ENCODE measurements at regions not wholly inside any gene's neighbourhood (a gene's known extent, or its start where the extent isn't known, plus 50 kb on each side); places are given as distances from the start of the nearest gene placed in this dataset.

DNA sequence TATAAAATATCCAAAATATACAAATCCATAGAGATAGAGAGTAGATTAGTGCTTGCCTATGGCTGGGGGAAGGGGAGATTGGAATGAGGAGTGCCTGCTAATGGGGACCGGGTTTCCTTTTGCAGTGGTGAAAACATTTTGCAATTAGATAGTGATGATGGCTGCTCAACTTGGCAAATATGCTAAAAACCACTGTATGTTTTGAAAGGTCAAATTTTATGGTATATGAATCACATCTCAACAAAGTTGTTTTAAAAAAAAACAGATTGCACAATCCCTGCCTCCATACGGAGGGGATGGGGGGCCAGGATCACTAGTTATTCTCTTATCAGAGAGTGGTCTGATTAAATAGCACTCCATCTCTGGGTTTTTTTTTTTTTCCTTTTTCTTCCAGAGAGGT is 76.9 kb upstream of the RIPOR2 start:
- DNase-seq (ENCODE audit: low read depth in 2 of 2), result no peak

GRCh38 chr6:25013246-25013645 is 77.5 kb upstream of the RIPOR2 start:
- no peak for DNase-seq (ENCODE audit: low read depth in 2 of 2)

DNA sequence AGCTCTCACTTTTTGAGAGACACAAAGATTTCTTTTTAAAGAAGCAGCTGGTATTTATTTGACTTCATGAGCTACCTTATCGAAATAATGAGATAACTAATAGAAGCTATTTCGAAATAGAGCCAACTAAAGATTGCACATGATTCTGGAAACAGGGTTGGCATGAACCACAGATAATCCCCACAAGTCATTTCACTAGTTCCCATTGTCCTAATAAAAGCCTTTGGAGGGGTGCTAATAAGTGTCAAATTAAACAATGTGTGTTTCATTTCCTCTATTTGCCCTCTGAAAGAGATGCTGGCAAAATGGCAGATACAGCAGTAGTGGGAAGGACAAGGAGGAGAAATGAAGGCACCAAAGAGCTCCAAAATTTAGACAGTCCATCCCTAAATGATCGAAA is 78.6 kb upstream of the RIPOR2 start:
- DNase-seq (ENCODE audit: low read depth in 2 of 2), result no peak

- DNase-seq (ENCODE audit: low read depth in 2 of 2), result no peak
Observed at GRCh38 chr6:25014791-25015560, 79.2 kb upstream of the RIPOR2 start.

DNA sequence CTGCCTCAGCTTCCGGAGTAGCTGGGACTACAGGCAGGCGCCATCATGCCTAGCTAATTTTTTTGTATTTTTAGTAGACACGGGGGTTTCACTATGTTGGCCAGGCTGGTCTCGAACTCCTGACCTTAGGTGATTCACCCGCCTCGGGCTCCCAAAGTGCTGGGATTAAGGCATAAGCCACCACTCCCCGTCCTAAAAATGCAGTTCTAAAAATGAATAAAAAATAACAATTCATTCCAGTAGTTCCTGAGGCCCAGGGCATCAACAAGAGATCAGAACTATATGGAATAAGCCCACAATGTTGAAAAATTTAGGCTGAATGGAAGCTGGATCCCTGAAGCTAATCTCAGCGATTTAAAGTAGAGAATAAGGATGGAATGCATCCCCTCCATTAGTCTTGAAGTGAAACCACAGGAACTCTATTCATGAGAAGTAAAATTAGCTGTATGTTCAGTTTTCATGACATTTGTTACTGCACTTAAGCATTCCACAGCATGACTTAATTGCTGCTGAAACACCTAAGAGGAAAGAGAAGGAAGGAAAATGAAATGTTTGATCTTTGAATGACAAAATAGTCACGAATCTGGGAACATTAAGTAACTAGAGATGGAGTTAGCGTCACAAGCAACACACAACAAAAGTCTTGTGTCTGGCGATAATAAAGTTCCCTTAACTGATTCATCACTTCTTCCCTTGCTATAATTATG is 80.4 kb upstream of the RIPOR2 start:
- DNase-seq (ENCODE audit: low read depth in 2 of 2), result no peak

- DNase-seq (ENCODE audit: low read depth in 2 of 2), result no peak
Observed at GRCh38 chr6:25017486-25017885, 81.7 kb upstream of the RIPOR2 start.

DNA sequence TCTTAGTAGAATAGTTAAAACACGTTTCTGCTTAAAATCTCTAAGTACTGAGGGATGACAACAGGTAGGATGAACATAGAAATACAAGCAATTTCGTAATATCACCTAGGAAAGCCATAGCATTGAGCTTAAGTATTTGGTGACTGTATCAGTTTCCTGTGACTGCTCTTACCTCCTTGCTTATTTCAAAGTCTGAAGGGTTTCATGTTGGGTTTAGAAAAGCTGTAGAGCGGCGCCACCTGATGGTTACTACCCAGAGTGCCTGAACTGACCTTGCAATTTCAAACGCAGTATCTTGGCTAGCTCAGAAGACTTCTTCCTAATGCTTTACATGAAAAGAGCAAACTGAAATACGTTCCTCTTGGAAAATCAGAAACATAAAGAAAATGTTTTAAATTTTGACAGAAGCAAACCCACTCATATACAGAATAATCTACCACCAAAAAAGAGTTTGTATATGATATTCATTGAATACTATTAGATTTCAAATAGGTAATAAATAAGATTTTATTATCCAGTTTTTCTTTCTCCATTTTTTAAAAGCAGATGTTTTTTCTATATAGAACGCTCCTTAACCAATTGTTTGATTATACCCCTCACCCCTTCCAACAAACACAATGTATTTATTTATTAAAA is 82.3 kb upstream of the RIPOR2 start:
- DNase-seq (ENCODE audit: low read depth in 2 of 2), result peak; percentile 66 to 74

GRCh38 chr6:25018568-25018954 is 82.8 kb upstream of the RIPOR2 start:
- no peak for DNase-seq (ENCODE audit: low read depth in 2 of 2)

- no peak for DNase-seq (ENCODE audit: low read depth in 2 of 2)
Observed at GRCh38 chr6:25022140-25022553, 86.4 kb upstream of the RIPOR2 start.

DNA sequence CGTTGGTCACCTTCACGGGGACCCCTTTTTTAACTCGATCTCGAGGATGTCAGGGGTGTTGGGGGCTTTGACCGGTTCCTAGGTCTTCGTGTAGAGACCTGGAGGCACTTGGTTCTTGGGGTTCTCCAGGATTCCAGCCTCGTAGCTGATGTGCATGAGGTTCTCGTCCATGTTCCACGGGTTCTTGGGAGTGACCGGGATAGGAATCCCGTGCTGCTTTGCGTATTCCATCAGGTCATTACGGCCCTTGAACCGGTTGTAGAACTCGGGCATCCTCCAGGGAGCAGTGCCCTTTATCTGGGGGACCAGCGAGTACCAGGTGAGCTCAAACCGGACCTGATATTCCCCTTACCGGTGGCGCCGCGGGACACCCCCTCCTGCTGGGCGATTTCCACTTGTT is 88.0 kb upstream of the RIPOR2 start:
- no peak for DNase-seq (ENCODE audit: low read depth in 2 of 2)

DNA sequence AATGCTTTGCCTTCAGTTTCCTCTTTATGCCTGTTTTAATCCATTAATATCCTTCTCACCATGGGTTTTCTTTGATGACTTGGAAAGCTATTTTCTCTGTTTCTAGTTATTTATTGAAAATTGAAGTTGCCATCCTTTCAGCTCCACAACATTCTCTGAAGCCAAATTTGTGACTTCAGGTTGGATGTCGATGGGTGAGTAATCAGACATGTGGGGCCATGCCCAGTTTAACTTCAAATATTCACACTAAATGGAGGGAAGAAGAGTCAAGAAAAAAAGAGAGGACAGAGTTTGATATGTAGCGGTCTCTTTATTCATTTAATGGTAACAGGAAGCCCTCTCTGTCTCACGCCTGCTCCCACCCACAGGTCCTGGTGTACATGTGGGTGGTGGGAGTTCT is 89.1 kb upstream of the RIPOR2 start:
- DNase-seq (ENCODE audit: low read depth in 2 of 2), result no peak

DNA sequence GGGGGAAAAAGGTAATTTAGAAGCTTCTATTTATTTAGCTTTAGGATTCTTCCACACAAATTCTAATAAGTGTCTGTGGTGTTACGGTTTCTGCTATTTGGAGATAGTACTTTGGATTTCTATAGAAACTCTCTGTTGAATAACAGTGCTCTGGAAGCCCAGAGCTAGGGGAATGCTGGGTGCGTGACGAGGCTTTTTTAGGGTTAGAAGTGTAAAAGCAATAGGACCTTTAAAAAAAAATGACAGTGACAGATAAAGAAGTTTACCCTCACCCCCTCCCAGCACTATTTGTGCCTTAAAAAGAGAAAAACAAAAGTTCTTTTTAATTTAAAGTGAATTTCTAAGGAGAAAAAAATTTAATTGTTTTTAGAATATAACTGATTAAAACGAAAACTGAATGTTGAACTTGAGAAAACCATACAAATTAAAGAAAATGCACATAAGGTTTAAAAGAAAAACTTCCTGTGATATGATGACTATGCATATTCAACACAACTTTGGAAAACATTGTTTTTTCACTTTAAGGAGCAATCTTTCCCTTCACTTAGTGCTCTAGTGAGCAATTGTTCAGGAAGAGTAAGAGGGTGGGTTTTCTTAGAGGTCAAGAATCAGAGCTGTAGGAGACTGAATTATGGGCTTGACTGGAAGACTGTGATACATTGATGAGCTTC is 89.6 kb upstream of the RIPOR2 start:
- DNase-seq (ENCODE audit: low read depth in 2 of 2), result no peak

- DNase-seq (ENCODE audit: low read depth in 2 of 2), result no peak
Observed at GRCh38 chr6:25025919-25026301, 90.2 kb upstream of the RIPOR2 start.

DNA sequence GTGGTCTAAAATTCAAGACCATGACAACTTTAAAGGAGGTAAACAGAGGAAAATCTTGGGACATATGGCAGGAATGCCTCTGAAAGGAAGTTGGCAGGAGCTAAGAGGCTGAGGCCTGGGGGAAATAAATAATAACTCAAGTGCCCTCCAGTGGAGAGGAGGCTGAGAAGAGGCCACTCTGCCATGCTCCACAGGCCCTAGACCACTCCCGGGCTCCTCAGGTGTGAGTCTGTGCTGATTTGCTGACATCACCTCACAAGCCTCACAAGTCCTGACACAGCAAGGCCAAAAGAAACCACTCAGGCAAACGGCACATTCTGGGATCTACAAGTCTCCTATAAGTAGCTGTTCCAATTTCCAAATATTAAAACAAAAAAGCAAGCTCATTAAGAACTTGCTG is 91.0 kb upstream of the RIPOR2 start:
- no peak for DNase-seq (ENCODE audit: low read depth in 2 of 2)

GRCh38 chr6:25027221-25027916 is 91.6 kb upstream of the RIPOR2 start:
- DNase-seq (ENCODE audit: low read depth in 2 of 2), result peak; percentile 60 to 68

GRCh38 chr6:25028328-25028727 is 92.6 kb upstream of the RIPOR2 start:
- no peak for DNase-seq (ENCODE audit: low read depth in 2 of 2)

DNA sequence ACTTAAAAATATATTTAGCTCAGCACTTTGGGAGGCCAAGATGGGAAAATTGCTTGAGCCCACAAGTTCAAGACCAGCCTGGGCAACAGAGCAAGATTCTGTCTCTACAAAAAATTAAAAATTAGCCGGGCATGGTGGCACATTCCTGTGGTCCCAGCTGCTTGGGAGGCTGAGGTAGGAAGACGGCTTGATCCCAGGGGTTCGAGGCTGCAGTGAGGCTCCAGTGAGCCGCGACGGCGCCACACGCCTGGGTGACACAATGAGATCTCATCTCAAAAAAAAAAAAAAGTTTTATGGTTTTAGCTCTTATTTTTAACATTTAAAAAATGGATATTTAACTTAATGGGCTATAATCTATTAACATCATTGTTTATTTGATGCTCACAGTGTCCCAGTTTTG is 97.2 kb upstream of the RIPOR2 start:
- DNase-seq (ENCODE audit: low read depth in 2 of 2), result no peak

- no peak for DNase-seq (ENCODE audit: low read depth in 2 of 2)
Observed at GRCh38 chr6:25034431-25034921, 98.7 kb upstream of the RIPOR2 start.

DNA sequence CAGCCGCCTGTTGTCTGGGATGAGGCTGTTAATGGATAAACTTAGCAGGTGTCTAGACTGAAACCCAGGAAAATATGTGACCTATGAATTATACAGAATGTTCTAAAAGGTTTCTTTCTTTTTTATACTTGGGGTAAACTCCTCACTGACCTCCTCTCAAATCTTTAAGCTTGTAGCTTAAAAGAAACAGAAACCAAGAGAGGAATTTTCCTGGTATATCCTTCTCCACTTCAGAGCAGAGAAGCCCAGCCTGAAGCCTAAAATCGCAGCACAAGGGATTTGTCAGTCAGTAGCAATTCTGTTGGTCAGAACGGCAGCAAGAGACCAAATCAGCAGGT is 99.4 kb upstream of the RIPOR2 start:
- no peak for DNase-seq (ENCODE audit: low read depth in 2 of 2)

GRCh38 chr6:25035512-25036435 is 100.0 kb upstream of the RIPOR2 start:
- DNase-seq (ENCODE audit: low read depth in 2 of 2), result no peak

GRCh38 chr6:25036461-25036860 is 100.7 kb upstream of the RIPOR2 start:
- DNase-seq (ENCODE audit: low read depth in 2 of 2), result no peak

All from stimulated activated CD4-positive, alpha-beta T cell treated with anti-CD3 and anti-CD28 coated beads, Interleukin-1b, Interleukin-23, amount 100 ng/mL, for 4 hours (primary cell).